ENCODE measurements at regions not wholly inside any gene's neighbourhood (a gene's known extent, or its start where the extent isn't known, plus 50 kb on each side); places are given as distances from the start of the nearest gene placed in this dataset.

- H4K20me1 ChIP-seq (ENCODE audit: control insufficient read depth, insufficient read depth, low read length, poor library complexity, severe bottlenecking), result no peaks in the 10 kb centered on the region
- no peak overlapping the region for H3K4me3 ChIP-seq (ENCODE audit: control extremely low read depth in 1 of 5, extremely low read depth in 1 of 5, insufficient read depth in 1 of 5, low read depth in 2 of 5, low read length in 4 of 5)
- Mint-ChIP-seq H3K4me3 (no peak overlapping the region), H3K9me3 (ENCODE audit: insufficient read depth) (no peaks in the 10 kb centered on the region), H3K27me3 (no peaks in the 10 kb centered on the region), H3K27ac (no peak overlapping the region), H3K4me1 (peaks cover 27% of the 10 kb centered on the region)
- H3K9ac ChIP-seq (ENCODE audit: low read length), result no peak overlapping the region
- CTCF ChIA-PET, result interaction anchor here (0.6 to 8.5 kb wide), 31 partner anchors 14 to 1617 kb away, joined by 3 to 290 read pairs (median 6); partner anchors contain the start of gene CCDC71L
- no peak overlapping the region for H3K4me2 ChIP-seq (replicated peaks; ENCODE audit: low read depth, low read length, poor library complexity, severe bottlenecking)
- peaks cover 26 to 28% of the 10 kb centered on the region in 2 donors for H3K4me1 ChIP-seq (ENCODE audit: control insufficient read depth in 2 of 2, insufficient read depth in 2 of 2, low read length in 2 of 2)
- no CpG with 5 or more reads among the region's 1 CpG for WGBS (ENCODE audit: insufficient coverage)
- no peak overlapping the region for H2AFZ ChIP-seq (ENCODE audit: insufficient read depth, low read depth, low read length, poor library complexity, severe bottlenecking)
- POLR2A ChIA-PET, result interaction anchor here (0.5 to 3.2 kb wide), 6 partner anchors 15 to 1792 kb away, joined by 3 to 25 read pairs (median 5); partner anchors contain the start of gene CCDC71L
- no peaks in the 10 kb centered on the region for H3K36me3 ChIP-seq (replicated peaks in 1 of 2; ENCODE audit: control extremely low read depth in 1 of 2, control insufficient read depth in 1 of 2, extremely low read depth in 1 of 2, insufficient read depth in 2 of 2, low read length in 1 of 2)
- ATAC-seq (ENCODE audit: low read depth) (no peak), DNase-seq (no peak)
- TF ChIP-seq, protein P1, sequence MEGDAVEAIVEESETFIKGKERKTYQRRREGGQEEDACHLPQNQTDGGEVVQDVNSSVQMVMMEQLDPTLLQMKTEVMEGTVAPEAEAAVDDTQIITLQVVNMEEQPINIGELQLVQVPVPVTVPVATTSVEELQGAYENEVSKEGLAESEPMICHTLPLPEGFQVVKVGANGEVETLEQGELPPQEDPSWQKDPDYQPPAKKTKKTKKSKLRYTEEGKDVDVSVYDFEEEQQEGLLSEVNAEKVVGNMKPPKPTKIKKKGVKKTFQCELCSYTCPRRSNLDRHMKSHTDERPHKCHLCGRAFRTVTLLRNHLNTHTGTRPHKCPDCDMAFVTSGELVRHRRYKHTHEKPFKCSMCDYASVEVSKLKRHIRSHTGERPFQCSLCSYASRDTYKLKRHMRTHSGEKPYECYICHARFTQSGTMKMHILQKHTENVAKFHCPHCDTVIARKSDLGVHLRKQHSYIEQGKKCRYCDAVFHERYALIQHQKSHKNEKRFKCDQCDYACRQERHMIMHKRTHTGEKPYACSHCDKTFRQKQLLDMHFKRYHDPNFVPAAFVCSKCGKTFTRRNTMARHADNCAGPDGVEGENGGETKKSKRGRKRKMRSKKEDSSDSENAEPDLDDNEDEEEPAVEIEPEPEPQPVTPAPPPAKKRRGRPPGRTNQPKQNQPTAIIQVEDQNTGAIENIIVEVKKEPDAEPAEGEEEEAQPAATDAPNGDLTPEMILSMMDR (IDR thresholded peaks at IDR 0.05), result no peak
- no peak for TF ChIP-seq EZH2 (IDR thresholded peaks at IDR 0.05; ENCODE audit: borderline replicate concordance, insufficient read depth, low read depth, low read length, poor library complexity, severe bottlenecking)
- H3K27me3 ChIP-seq (replicated peaks in 1 of 4; ENCODE audit: control extremely low read depth in 1 of 4, control insufficient read depth in 3 of 4, insufficient read depth in 4 of 4, low read length in 3 of 4), result no peaks in the 10 kb centered on the region
- no peak overlapping the region for H3K27ac ChIP-seq (ENCODE audit: low read length in 2 of 2)
- intact Hi-C loops (cut with micrococcal nuclease), result loop anchor here (1.0 to 5.0 kb wide), 5 partner anchors 17 to 559 kb away; no protein-coding TSS in a partner anchor
- no peaks in the 10 kb centered on the region for H3K9me3 ChIP-seq (ENCODE audit: control extremely low read depth in 1 of 3, control insufficient read depth in 2 of 3, insufficient read depth in 1 of 3, low read length in 2 of 3)
- H3K79me2 ChIP-seq (ENCODE audit: control insufficient read depth, insufficient read depth, low read length), result no peaks in the 10 kb centered on the region
Observed at GRCh38 chr7:106735637-106736036, 74.7 kb upstream of the CCDC71L start.

GRCh38 chr7:106736123-106736507, 75.2 kb upstream of the CCDC71L start:
- no peak overlapping the region for H3K4me2 ChIP-seq (replicated peaks; ENCODE audit: low read depth, low read length, poor library complexity, severe bottlenecking)
- WGBS (ENCODE audit: insufficient coverage), result no CpG with 5 or more reads among the region's 3 CpGs
- no peaks in the 10 kb centered on the region for H3K27me3 ChIP-seq (replicated peaks in 1 of 4; ENCODE audit: control extremely low read depth in 1 of 4, control insufficient read depth in 3 of 4, insufficient read depth in 4 of 4, low read length in 3 of 4)
- Mint-ChIP-seq H3K4me3 (no peak overlapping the region), H3K4me1 (peaks cover 22% of the 10 kb centered on the region), H3K9me3 (ENCODE audit: insufficient read depth) (no peaks in the 10 kb centered on the region), H3K27me3 (no peaks in the 10 kb centered on the region), H3K27ac (no peak overlapping the region)
- no peak overlapping the region for H3K4me3 ChIP-seq (ENCODE audit: control extremely low read depth in 1 of 5, extremely low read depth in 1 of 5, insufficient read depth in 1 of 5, low read depth in 2 of 5, low read length in 4 of 5)
- H3K4me1 ChIP-seq (ENCODE audit: control insufficient read depth in 2 of 2, insufficient read depth in 2 of 2, low read length in 2 of 2), result peaks cover 21 to 23% of the 10 kb centered on the region in 2 donors
- no peaks in the 10 kb centered on the region for H3K9me3 ChIP-seq (ENCODE audit: control extremely low read depth in 1 of 3, control insufficient read depth in 2 of 3, insufficient read depth in 1 of 3, low read length in 2 of 3)
- TF ChIP-seq, protein P1 (IDR thresholded peaks at IDR 0.05), result no peak
- no peak for TF ChIP-seq EZH2 (IDR thresholded peaks at IDR 0.05; ENCODE audit: borderline replicate concordance, insufficient read depth, low read depth, low read length, poor library complexity, severe bottlenecking)
- no peaks in the 10 kb centered on the region for H3K36me3 ChIP-seq (replicated peaks in 1 of 2; ENCODE audit: control extremely low read depth in 1 of 2, control insufficient read depth in 1 of 2, extremely low read depth in 1 of 2, insufficient read depth in 2 of 2, low read length in 1 of 2)
- H3K79me2 ChIP-seq (ENCODE audit: control insufficient read depth, insufficient read depth, low read length), result no peaks in the 10 kb centered on the region
- no peak overlapping the region for H3K9ac ChIP-seq (ENCODE audit: low read length)
- no peak for DNase-seq
- intact Hi-C loops (cut with micrococcal nuclease), result loop anchor here (1.0 to 5.0 kb wide), 5 partner anchors 18 to 560 kb away; no protein-coding TSS in a partner anchor
- POLR2A ChIA-PET, result interaction anchor here (0.5 to 3.2 kb wide), 4 partner anchors 15 to 390 kb away, joined by 3 to 25 read pairs (median 6); partner anchors contain the start of gene CCDC71L
- ATAC-seq (ENCODE audit: low read depth), result no peak
- peak overlapping the region; percentile 79 for H2AFZ ChIP-seq (ENCODE audit: insufficient read depth, low read depth, low read length, poor library complexity, severe bottlenecking)
- no peaks in the 10 kb centered on the region for H4K20me1 ChIP-seq (ENCODE audit: control insufficient read depth, insufficient read depth, low read length, poor library complexity, severe bottlenecking)
- CTCF ChIA-PET, result interaction anchor here (0.6 to 8.5 kb wide), 41 partner anchors 8 to 560 kb away, joined by 3 to 290 read pairs (median 5); partner anchors contain the start of genes CCDC71L, HBP1 and PIK3CG
- no peak overlapping the region for H3K27ac ChIP-seq (ENCODE audit: low read length in 2 of 2)
